ENCODE measurements at regions not wholly inside any gene's neighbourhood (a gene's known extent, or its start where the extent isn't known, plus 50 kb on each side); places are given as distances from the start of the nearest gene placed in this dataset.

DNA sequence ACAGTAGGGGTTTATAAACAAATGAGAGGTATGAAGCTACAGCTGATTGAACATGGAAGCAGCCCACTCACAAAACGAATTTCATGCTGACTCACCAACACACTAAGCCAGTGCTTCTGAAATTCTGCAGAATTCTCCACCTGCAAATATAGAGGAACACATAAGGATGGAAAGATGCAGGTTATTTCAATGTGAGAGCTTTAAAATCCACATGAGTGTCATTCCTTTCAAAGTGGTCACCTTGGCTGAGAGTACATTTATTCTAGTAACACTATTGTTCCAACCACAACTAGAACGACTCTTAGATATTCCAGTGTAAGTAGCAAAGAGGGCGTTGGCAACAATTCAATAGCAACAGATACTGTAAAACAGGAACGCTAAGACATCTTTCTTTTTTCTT, 189.9 kb upstream of the TSC22D2 start:
- no peaks in the 10 kb centered on the region for H3K27me3 ChIP-seq (ENCODE audit: control insufficient read depth, extremely low read depth, insufficient read depth, low read length)
- TF ChIP-seq, protein P1, sequence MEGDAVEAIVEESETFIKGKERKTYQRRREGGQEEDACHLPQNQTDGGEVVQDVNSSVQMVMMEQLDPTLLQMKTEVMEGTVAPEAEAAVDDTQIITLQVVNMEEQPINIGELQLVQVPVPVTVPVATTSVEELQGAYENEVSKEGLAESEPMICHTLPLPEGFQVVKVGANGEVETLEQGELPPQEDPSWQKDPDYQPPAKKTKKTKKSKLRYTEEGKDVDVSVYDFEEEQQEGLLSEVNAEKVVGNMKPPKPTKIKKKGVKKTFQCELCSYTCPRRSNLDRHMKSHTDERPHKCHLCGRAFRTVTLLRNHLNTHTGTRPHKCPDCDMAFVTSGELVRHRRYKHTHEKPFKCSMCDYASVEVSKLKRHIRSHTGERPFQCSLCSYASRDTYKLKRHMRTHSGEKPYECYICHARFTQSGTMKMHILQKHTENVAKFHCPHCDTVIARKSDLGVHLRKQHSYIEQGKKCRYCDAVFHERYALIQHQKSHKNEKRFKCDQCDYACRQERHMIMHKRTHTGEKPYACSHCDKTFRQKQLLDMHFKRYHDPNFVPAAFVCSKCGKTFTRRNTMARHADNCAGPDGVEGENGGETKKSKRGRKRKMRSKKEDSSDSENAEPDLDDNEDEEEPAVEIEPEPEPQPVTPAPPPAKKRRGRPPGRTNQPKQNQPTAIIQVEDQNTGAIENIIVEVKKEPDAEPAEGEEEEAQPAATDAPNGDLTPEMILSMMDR (optimal IDR thresholded peaks at IDR 0.05 in 1 of 3, IDR thresholded peaks at IDR 0.05 in 1 of 3, conservative IDR thresholded peaks at IDR 0.05 in 1 of 3; ENCODE audit: extremely low read depth in 1 of 3, insufficient read depth in 2 of 3, low read length in 3 of 3), result no peak
- no peak for TF ChIP-seq EZH2 (IDR thresholded peaks at IDR 0.05; ENCODE audit: low read length)
- dilution Hi-C loops (cut with MboI; ENCODE audit: extremely low pct_ligation_motif_present, low sequenced_read_pairs), result no loop called here
- no peak overlapping the region for H3K9ac ChIP-seq (ENCODE audit: control insufficient read depth, extremely low read depth, insufficient read depth, low read length)
- H4K20me1 ChIP-seq (ENCODE audit: control insufficient read depth, extremely low read depth, insufficient read depth, low read length), result no peaks in the 10 kb centered on the region
- no peak overlapping the region for H3K4me2 ChIP-seq (ENCODE audit: control insufficient read depth, extremely low read depth, insufficient read depth, low read depth, low read length)
- H2AFZ ChIP-seq (ENCODE audit: control insufficient read depth, low read length), result no peak overlapping the region
- FAIRE-seq, result no peak
- H3K4me1 ChIP-seq (ENCODE audit: control insufficient read depth, extremely low read depth, insufficient read depth, low read length), result peaks cover 14% of the 10 kb centered on the region
- H3K4me3 ChIP-seq (ENCODE audit: control insufficient read depth in 2 of 3, extremely low read depth in 1 of 3, insufficient read depth in 2 of 3, low read depth in 1 of 3, low read length in 3 of 3), result no peak overlapping the region
- H3K9me3 ChIP-seq (ENCODE audit: control insufficient read depth, low read depth, low read length), result no peaks in the 10 kb centered on the region
- no peaks in the 10 kb centered on the region for H3K79me2 ChIP-seq (ENCODE audit: control insufficient read depth, insufficient read depth, low read length)
- no peak overlapping the region for H3K27ac ChIP-seq (ENCODE audit: control insufficient read depth, insufficient read depth, low read length)
- no peak for DNase-seq (ENCODE audit: low read depth, low spot score)
- H3K9me1 ChIP-seq (ENCODE audit: control insufficient read depth, extremely low read depth, insufficient read depth, low read length), result no peaks in the 10 kb centered on the region
- H3K36me3 ChIP-seq (ENCODE audit: control insufficient read depth in 2 of 2, extremely low read depth in 1 of 2, insufficient read depth in 2 of 2, low read length in 2 of 2), result no peaks in the 10 kb centered on the region

GRCh38 chr3:150217691-150218090, 190.4 kb upstream of the TSC22D2 start:
- no peak overlapping the region for H3K4me3 ChIP-seq (ENCODE audit: control insufficient read depth in 2 of 3, extremely low read depth in 1 of 3, insufficient read depth in 2 of 3, low read depth in 1 of 3, low read length in 3 of 3)
- dilution Hi-C loops (cut with MboI; ENCODE audit: extremely low pct_ligation_motif_present, low sequenced_read_pairs), result no loop called here
- FAIRE-seq (no peak), DNase-seq (ENCODE audit: low read depth, low spot score) (no peak)
- no peaks in the 10 kb centered on the region for H3K27me3 ChIP-seq (ENCODE audit: control insufficient read depth, extremely low read depth, insufficient read depth, low read length)
- H3K79me2 ChIP-seq (ENCODE audit: control insufficient read depth, insufficient read depth, low read length), result no peaks in the 10 kb centered on the region
- no peak overlapping the region for H3K4me2 ChIP-seq (ENCODE audit: control insufficient read depth, extremely low read depth, insufficient read depth, low read depth, low read length)
- H3K9ac ChIP-seq (ENCODE audit: control insufficient read depth, extremely low read depth, insufficient read depth, low read length), result no peak overlapping the region
- H3K27ac ChIP-seq (ENCODE audit: control insufficient read depth, insufficient read depth, low read length), result no peak overlapping the region
- H4K20me1 ChIP-seq (ENCODE audit: control insufficient read depth, extremely low read depth, insufficient read depth, low read length), result no peaks in the 10 kb centered on the region
- no peaks in the 10 kb centered on the region for H3K9me1 ChIP-seq (ENCODE audit: control insufficient read depth, extremely low read depth, insufficient read depth, low read length)
- no peak for TF ChIP-seq EZH2 (IDR thresholded peaks at IDR 0.05; ENCODE audit: low read length)
- TF ChIP-seq, protein P1 (optimal IDR thresholded peaks at IDR 0.05 in 1 of 3, IDR thresholded peaks at IDR 0.05 in 1 of 3, conservative IDR thresholded peaks at IDR 0.05 in 1 of 3; ENCODE audit: extremely low read depth in 1 of 3, insufficient read depth in 2 of 3, low read length in 3 of 3), result no peak
- H3K4me1 ChIP-seq (ENCODE audit: control insufficient read depth, extremely low read depth, insufficient read depth, low read length), result peaks cover 14% of the 10 kb centered on the region
- no peaks in the 10 kb centered on the region for H3K36me3 ChIP-seq (ENCODE audit: control insufficient read depth in 2 of 2, extremely low read depth in 1 of 2, insufficient read depth in 2 of 2, low read length in 2 of 2)
- H3K9me3 ChIP-seq (ENCODE audit: control insufficient read depth, low read depth, low read length), result no peaks in the 10 kb centered on the region
- no peak overlapping the region for H2AFZ ChIP-seq (ENCODE audit: control insufficient read depth, low read length)
